CD4-positive, alpha-beta T cell treated with Interleukin-6 for 4 hours (primary cell): ENCODE measurements at regions not wholly inside any gene's neighbourhood (a gene's known extent, or its start where the extent isn't known, plus 50 kb on each side); places are given as distances from the start of the nearest gene placed in this dataset.

ENCODE experiments used
- DNase-seq: peaks from one replicate; pipeline ENCODE4 v3.0.0-alpha.2; 2020; ENCODE audit warnings: mixed read lengths

GRCh38 chr1:21346365-21347071 is 56.3 kb upstream of the ECE1 start:
- DNase-seq, result no peak

GRCh38 chr1:21344750-21345443 is 54.6 kb upstream of the ECE1 start:
- DNase-seq, result peak; percentile 42

GRCh38 chr1:21344098-21344749 is 54.0 kb upstream of the ECE1 start:
- DNase-seq, result no peak

- peak; percentile 34 for DNase-seq
Observed at GRCh38 chr1:21342961-21343838, 52.9 kb upstream of the ECE1 start.

GRCh38 chr1:21341517-21342078 is 51.3 kb upstream of the ECE1 start:
- DNase-seq, result no peak

- no peak for DNase-seq
Observed at GRCh38 chr1:21341022-21341421, 50.8 kb upstream of the ECE1 start.

- peak; percentile 24 for DNase-seq
Observed at GRCh38 chr1:21340230-21340945, 50.1 kb upstream of the ECE1 start.
